ENCODE measurements at regions not wholly inside any gene's neighbourhood (a gene's known extent, or its start where the extent isn't known, plus 50 kb on each side); places are given as distances from the start of the nearest gene placed in this dataset.

DNA sequence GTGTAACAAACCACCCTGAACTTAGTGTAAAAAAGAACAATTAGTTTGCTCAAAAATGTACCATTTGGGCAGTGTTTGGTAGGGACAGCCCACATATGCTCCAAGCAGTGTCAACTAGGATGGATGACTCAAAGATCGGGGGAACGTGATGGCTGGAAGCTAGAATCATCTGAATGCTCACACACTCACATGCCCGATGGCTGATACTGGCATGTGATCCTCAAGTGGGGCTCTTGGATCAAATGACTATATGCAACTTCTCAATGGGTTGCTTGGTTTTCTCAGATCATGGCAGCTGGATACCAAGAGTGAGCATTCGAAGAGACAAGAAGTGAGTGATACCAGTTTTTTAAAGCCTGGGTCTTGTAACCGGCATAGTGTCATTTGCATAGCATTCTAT lies 335.9 kb upstream of the KCNMB2 start:
- Mint-ChIP-seq H3K27ac (ENCODE audit: unreplicated experiment) (no peak overlapping the region), H3K4me1 (ENCODE audit: low read depth, unreplicated experiment) (no peaks in the 10 kb centered on the region), H3K4me3 (ENCODE audit: low read depth, unreplicated experiment) (no peak overlapping the region), H3K36me3 (ENCODE audit: insufficient read depth, unreplicated experiment) (no peaks in the 10 kb centered on the region), H3K9me3 (ENCODE audit: low read depth, unreplicated experiment) (no peaks in the 10 kb centered on the region), H3K27me3 (ENCODE audit: unreplicated experiment) (no peaks in the 10 kb centered on the region)
- no peak for DNase-seq
- intact Hi-C loops (cut with micrococcal nuclease; ENCODE audit: unreplicated experiment), result no loop called here
- no TSS peak for BruUV-seq (replicated peaks)
- TF ChIP-seq, protein P1, sequence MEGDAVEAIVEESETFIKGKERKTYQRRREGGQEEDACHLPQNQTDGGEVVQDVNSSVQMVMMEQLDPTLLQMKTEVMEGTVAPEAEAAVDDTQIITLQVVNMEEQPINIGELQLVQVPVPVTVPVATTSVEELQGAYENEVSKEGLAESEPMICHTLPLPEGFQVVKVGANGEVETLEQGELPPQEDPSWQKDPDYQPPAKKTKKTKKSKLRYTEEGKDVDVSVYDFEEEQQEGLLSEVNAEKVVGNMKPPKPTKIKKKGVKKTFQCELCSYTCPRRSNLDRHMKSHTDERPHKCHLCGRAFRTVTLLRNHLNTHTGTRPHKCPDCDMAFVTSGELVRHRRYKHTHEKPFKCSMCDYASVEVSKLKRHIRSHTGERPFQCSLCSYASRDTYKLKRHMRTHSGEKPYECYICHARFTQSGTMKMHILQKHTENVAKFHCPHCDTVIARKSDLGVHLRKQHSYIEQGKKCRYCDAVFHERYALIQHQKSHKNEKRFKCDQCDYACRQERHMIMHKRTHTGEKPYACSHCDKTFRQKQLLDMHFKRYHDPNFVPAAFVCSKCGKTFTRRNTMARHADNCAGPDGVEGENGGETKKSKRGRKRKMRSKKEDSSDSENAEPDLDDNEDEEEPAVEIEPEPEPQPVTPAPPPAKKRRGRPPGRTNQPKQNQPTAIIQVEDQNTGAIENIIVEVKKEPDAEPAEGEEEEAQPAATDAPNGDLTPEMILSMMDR (IDR thresholded peaks at IDR 0.05; ENCODE audit: unreplicated experiment), result no peak
- CTCF ChIA-PET, result no interaction called here

DNA sequence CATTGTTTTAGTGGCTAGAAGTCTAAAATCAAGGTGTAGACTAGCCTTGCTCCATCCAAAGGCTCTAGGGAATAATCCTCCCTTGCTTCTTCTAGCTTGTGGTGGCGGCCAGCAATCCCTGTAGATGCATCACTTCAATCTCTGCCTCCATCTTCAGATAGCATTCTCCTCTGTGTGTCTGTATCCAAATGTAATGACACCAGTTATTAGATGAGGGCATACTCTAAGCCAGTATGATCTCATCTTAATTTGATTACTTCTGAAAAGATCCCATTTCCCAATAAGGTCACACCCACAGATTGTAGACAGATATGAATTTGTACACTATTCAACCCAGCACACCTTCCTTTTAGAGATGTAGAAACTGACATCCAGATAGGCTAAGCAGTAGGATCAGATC lies 334.5 kb upstream of the KCNMB2 start:
- BruUV-seq (replicated peaks), result no TSS peak
- no peak overlapping the region for H3K4me3 Mint-ChIP-seq (ENCODE audit: low read depth, unreplicated experiment)
- DNase-seq, result no peak
- H3K27ac Mint-ChIP-seq (ENCODE audit: unreplicated experiment), result no peak overlapping the region
- intact Hi-C loops (cut with micrococcal nuclease; ENCODE audit: unreplicated experiment), result no loop called here
- H3K9me3 Mint-ChIP-seq (ENCODE audit: low read depth, unreplicated experiment), result no peaks in the 10 kb centered on the region
- TF ChIP-seq, protein P1 (IDR thresholded peaks at IDR 0.05; ENCODE audit: unreplicated experiment), result no peak
- no peaks in the 10 kb centered on the region for H3K36me3 Mint-ChIP-seq (ENCODE audit: insufficient read depth, unreplicated experiment)
- no peaks in the 10 kb centered on the region for H3K27me3 Mint-ChIP-seq (ENCODE audit: unreplicated experiment)
- H3K4me1 Mint-ChIP-seq (ENCODE audit: low read depth, unreplicated experiment), result no peaks in the 10 kb centered on the region
- CTCF ChIA-PET, result interaction anchor here (0.7 kb wide), 1 partner anchor 21 kb away, joined by 5 read pairs; no protein-coding TSS in a partner anchor

DNA sequence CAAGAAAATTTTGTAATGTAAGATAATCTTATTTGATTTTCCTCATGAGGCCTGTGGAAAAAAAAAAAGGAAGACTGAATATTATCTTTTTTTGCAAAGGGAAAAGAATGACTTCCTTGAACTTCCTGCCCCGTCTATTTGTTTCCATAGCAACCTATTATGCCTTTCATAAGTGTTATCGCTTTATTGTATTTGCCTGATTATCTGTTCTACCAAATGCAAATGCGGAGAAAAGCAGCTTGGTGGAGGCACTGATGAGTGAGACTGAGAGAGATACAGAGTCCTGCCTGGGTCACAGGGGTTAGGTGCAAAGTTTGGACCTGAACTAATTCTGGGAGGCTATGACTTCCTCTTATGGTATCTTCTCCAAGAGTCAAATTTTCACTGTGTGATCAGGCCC lies 334.0 kb upstream of the KCNMB2 start:
- no TSS peak for BruUV-seq (replicated peaks)
- intact Hi-C loops (cut with micrococcal nuclease; ENCODE audit: unreplicated experiment), result no loop called here
- H3K36me3 Mint-ChIP-seq (ENCODE audit: insufficient read depth, unreplicated experiment), result no peaks in the 10 kb centered on the region
- no peak overlapping the region for H3K4me3 Mint-ChIP-seq (ENCODE audit: low read depth, unreplicated experiment)
- no peaks in the 10 kb centered on the region for H3K9me3 Mint-ChIP-seq (ENCODE audit: low read depth, unreplicated experiment)
- no peak overlapping the region for H3K27ac Mint-ChIP-seq (ENCODE audit: unreplicated experiment)
- CTCF ChIA-PET, result no interaction called here
- no peak for DNase-seq
- H3K27me3 Mint-ChIP-seq (ENCODE audit: unreplicated experiment), result no peaks in the 10 kb centered on the region
- TF ChIP-seq, protein P1 (IDR thresholded peaks at IDR 0.05; ENCODE audit: unreplicated experiment), result no peak
- H3K4me1 Mint-ChIP-seq (ENCODE audit: low read depth, unreplicated experiment), result no peaks in the 10 kb centered on the region

DNA sequence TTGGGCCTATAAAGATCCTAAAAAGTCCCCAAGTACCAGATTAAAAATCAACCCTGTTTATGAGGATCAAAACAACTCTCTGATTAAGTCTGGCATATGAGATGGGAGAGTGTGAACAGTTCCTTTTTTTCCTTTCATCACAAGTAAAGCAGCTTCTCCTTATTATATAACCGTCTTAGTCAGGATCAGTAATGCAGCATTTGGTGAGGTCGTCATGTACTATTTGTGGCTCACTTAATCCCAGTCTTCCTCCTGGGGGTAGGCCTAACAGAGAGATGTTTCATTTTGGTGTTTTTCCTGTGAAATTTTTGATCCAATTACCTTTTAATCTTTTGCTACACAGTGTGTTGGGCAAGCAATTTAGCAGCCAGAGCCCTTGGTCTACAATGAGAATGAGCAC lies 333.1 kb upstream of the KCNMB2 start:
- no peak for DNase-seq
- no peaks in the 10 kb centered on the region for H3K4me1 Mint-ChIP-seq (ENCODE audit: low read depth, unreplicated experiment)
- intact Hi-C loops (cut with micrococcal nuclease; ENCODE audit: unreplicated experiment), result no loop called here
- no peaks in the 10 kb centered on the region for H3K9me3 Mint-ChIP-seq (ENCODE audit: low read depth, unreplicated experiment)
- no TSS peak for BruUV-seq (replicated peaks)
- H3K36me3 Mint-ChIP-seq (ENCODE audit: insufficient read depth, unreplicated experiment), result no peaks in the 10 kb centered on the region
- no peak overlapping the region for H3K4me3 Mint-ChIP-seq (ENCODE audit: low read depth, unreplicated experiment)
- H3K27ac Mint-ChIP-seq (ENCODE audit: unreplicated experiment), result no peak overlapping the region
- CTCF ChIA-PET, result no interaction called here
- TF ChIP-seq, protein P1 (IDR thresholded peaks at IDR 0.05; ENCODE audit: unreplicated experiment), result no peak
- H3K27me3 Mint-ChIP-seq (ENCODE audit: unreplicated experiment), result no peaks in the 10 kb centered on the region

DNA sequence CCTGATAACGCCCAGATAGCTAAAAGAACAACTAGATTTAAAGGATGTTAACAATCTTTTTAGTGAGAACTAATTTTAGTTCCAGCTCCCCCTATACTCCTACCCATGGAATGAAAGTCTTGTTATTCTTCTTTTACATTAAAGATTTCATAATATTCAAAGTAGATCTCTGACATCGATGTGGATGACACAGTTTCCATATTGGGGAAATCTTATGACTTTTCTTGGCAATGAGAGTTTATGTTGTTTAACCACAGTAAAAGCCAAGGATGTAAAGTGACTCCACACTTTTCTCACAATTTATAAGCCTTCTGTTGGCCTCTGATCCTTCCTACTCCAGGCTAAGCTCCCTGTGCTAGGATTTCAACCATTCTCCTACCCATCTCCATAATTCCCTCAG lies 332.6 kb upstream of the KCNMB2 start:
- Mint-ChIP-seq H3K27ac (ENCODE audit: unreplicated experiment) (no peak overlapping the region), H3K36me3 (ENCODE audit: insufficient read depth, unreplicated experiment) (no peaks in the 10 kb centered on the region), H3K27me3 (ENCODE audit: unreplicated experiment) (no peaks in the 10 kb centered on the region), H3K9me3 (ENCODE audit: low read depth, unreplicated experiment) (no peaks in the 10 kb centered on the region), H3K4me1 (ENCODE audit: low read depth, unreplicated experiment) (no peaks in the 10 kb centered on the region), H3K4me3 (ENCODE audit: low read depth, unreplicated experiment) (no peak overlapping the region)
- DNase-seq, result no peak
- intact Hi-C loops (cut with micrococcal nuclease; ENCODE audit: unreplicated experiment), result no loop called here
- BruUV-seq (replicated peaks), result no TSS peak
- CTCF ChIA-PET, result no interaction called here
- TF ChIP-seq, protein P1 (IDR thresholded peaks at IDR 0.05; ENCODE audit: unreplicated experiment), result no peak

All from Calu3 (cell line).